OCI-LY1 (cell line): ENCODE measurements at regions not wholly inside any gene's neighbourhood (a gene's known extent, or its start where the extent isn't known, plus 50 kb on each side); places are given as distances from the start of the nearest gene placed in this dataset.

Source experiments
- H2AFZ ChIP-seq: fragments of 200-600 bp; sonication (generic), shearing (Covaris generic); 2 replicates; pipeline ENCODE4 v1.6.0; 2014; ENCODE audit warnings: antibody characterized with exemption, mild to moderate bottlenecking, low read length
- H3F3A ChIP-seq: fragments of 200-600 bp; sonication (generic), shearing (Covaris generic); 2 replicates; pipeline ENCODE4 v1.6.0; 2014; ENCODE audit warnings: mild to moderate bottlenecking, antibody characterized with exemption, low read length, moderate library complexity; ENCODE audit not compliant: insufficient read depth
- H3K27ac ChIP-seq: fragments of 200-600 bp; sonication (generic); 2 replicates; pipeline ENCODE4 v1.5.1; 2014; ENCODE audit warnings: low read length, mixed run types, mild to moderate bottlenecking, low read depth; ENCODE audit not compliant: poor library complexity, severe bottlenecking
- H3K27me3 ChIP-seq: fragments of 200-600 bp; sonication (generic); 2 replicates; pipeline ENCODE4 v1.6.0; 2014; ENCODE audit warnings: antibody characterized with exemption, mild to moderate bottlenecking, low read length, moderate library complexity; ENCODE audit not compliant: insufficient read depth
- H3K36me3 ChIP-seq: fragments of 200-600 bp; sonication (generic); 2 replicates; pipeline ENCODE4 v1.6.1; 2014; ENCODE audit warnings: mild to moderate bottlenecking, antibody characterized with exemption, low read length, moderate library complexity, mixed read lengths; ENCODE audit not compliant: insufficient read depth
- H3K4me1 ChIP-seq: fragments of 200-600 bp; sonication (generic); 2 replicates; pipeline ENCODE4 v1.5.1; 2014; ENCODE audit warnings: mild to moderate bottlenecking, low read length, moderate library complexity; ENCODE audit not compliant: insufficient read depth, severe bottlenecking
- H3K4me2 ChIP-seq: fragments of 200-600 bp; sonication (generic), shearing (Covaris generic); 2 replicates; pipeline ENCODE4 v1.6.1; 2014; ENCODE audit warnings: low read length
- H3K4me3 ChIP-seq: fragments of 200-600 bp; sonication (generic); 2 replicates; pipeline ENCODE4 v1.5.1; 2014; ENCODE audit warnings: low read length, low read depth, mild to moderate bottlenecking, mixed read lengths; ENCODE audit not compliant: poor library complexity, severe bottlenecking
- H3K79me2 ChIP-seq: fragments of 200-600 bp; shearing (Covaris generic); 2 replicates; pipeline ENCODE4 v1.6.1; 2016; ENCODE audit warnings: mixed run types, low read length, mixed read lengths; ENCODE audit not compliant: insufficient read depth
- H3K9ac ChIP-seq: fragments of 200-600 bp; sonication (generic), shearing (Covaris generic); 2 replicates; pipeline ENCODE4 v1.6.1; 2014; ENCODE audit warnings: mild to moderate bottlenecking, low read length, mixed read lengths
- H3K9me2 ChIP-seq: fragments of 200-600 bp; sonication (generic), shearing (Covaris generic); 2 replicates; pipeline ENCODE4 v1.6.1; 2014; ENCODE audit warnings: low read depth, mild to moderate bottlenecking, low read length, mixed read lengths
- H3K9me3 ChIP-seq: fragments of 200-600 bp; shearing (Covaris generic); 2 replicates; pipeline ENCODE4 v1.6.1; 2014; ENCODE audit warnings: low read length, mixed read lengths
- H4K20me1 ChIP-seq: fragments of 200-600 bp; sonication (generic), shearing (Covaris generic); 2 replicates; pipeline ENCODE4 v1.6.0; 2016; ENCODE audit warnings: mild to moderate bottlenecking, low read length; ENCODE audit not compliant: insufficient read depth
- CTCF ChIP-seq: fragments of 200-600 bp; sonication (generic), shearing (Covaris generic); IDR thresholded peaks from 2 replicates; pipeline ENCODE4 v1.5.1; 2017; ENCODE audit warnings: mild to moderate bottlenecking, antibody characterized with exemption, low read length, moderate library complexity, mixed read lengths
- EZH2 ChIP-seq: fragments of 200-600 bp; sonication (generic), shearing (Covaris generic); IDR thresholded peaks from 2 replicates; pipeline ENCODE4 v1.8.0; 2017; ENCODE audit warnings: borderline replicate concordance, mixed run types, mild to moderate bottlenecking, antibody characterized with exemption, low read length, moderate library complexity, mixed read lengths

GRCh38 chr12:118521036-118521370 lies 144.6 kb downstream of the SUDS3 start:
- Histone ChIP-seq H3K9me3 (no peaks in the 10 kb centered on the region), H3K27me3 (no peaks in the 10 kb centered on the region), H4K20me1 (no peaks in the 10 kb centered on the region), H3K9ac (no peak overlapping the region), H3K36me3 (no peaks in the 10 kb centered on the region), H3K27ac (no peak overlapping the region), H3F3A (no peaks in the 10 kb centered on the region), H3K9me2 (no peaks in the 10 kb centered on the region), H3K4me1 (no peaks in the 10 kb centered on the region), H3K79me2 (no peaks in the 10 kb centered on the region), H2AFZ (no peak overlapping the region), H3K4me3 (no peak overlapping the region), H3K4me2 (no peak overlapping the region)
- TF ChIP-seq CTCF (no peak), EZH2 (no peak)

- Histone ChIP-seq H3K27me3 (no peaks in the 10 kb centered on the region), H3K4me1 (no peaks in the 10 kb centered on the region), H3K9me3 (no peaks in the 10 kb centered on the region), H3F3A (no peaks in the 10 kb centered on the region), H3K9me2 (no peaks in the 10 kb centered on the region), H3K4me3 (no peak overlapping the region), H2AFZ (no peak overlapping the region), H3K79me2 (no peaks in the 10 kb centered on the region), H3K9ac (no peak overlapping the region), H4K20me1 (no peaks in the 10 kb centered on the region), H3K36me3 (no peaks in the 10 kb centered on the region), H3K4me2 (no peak overlapping the region), H3K27ac (no peak overlapping the region)
- TF ChIP-seq CTCF: no peak
- no peak for TF ChIP-seq EZH2
Measured at GRCh38 chr12:118524446-118524845, 148.1 kb downstream of the SUDS3 start.

- no peak for TF ChIP-seq CTCF
- TF ChIP-seq EZH2: no peak
- no peaks in the 10 kb centered on the region for H3F3A ChIP-seq
- no peaks in the 10 kb centered on the region for H3K4me1 ChIP-seq
- no peak overlapping the region for H3K27ac ChIP-seq
- no peaks in the 10 kb centered on the region for H3K36me3 ChIP-seq
- H4K20me1 ChIP-seq: no peaks in the 10 kb centered on the region
- no peaks in the 10 kb centered on the region for H3K9me3 ChIP-seq
- H3K4me2 ChIP-seq: no peak overlapping the region
- no peaks in the 10 kb centered on the region for H3K9me2 ChIP-seq
- H3K79me2 ChIP-seq: no peaks in the 10 kb centered on the region
- no peak overlapping the region for H2AFZ ChIP-seq
- H3K27me3 ChIP-seq: no peaks in the 10 kb centered on the region
- no peak overlapping the region for H3K4me3 ChIP-seq
- no peak overlapping the region for H3K9ac ChIP-seq
Measured at GRCh38 chr12:118525216-118525615, 148.9 kb downstream of the SUDS3 start.
